Inflammatory macrophage treated with lipopolysaccharide for 4 hours (primary cell): ENCODE measurements at regions not wholly inside any gene's neighbourhood (a gene's known extent, or its start where the extent isn't known, plus 50 kb on each side); places are given as distances from the start of the nearest gene placed in this dataset.
"Not testable (repeated sequence)": the region's sequence is repeated elsewhere in the genome, so short reads cannot be mapped to it uniquely, and the experiment has no call there.

Source experiments
- DNase-seq: peaks from one replicate; pipeline ENCODE4 v3.0.0-alpha.2; 2020

DNA sequence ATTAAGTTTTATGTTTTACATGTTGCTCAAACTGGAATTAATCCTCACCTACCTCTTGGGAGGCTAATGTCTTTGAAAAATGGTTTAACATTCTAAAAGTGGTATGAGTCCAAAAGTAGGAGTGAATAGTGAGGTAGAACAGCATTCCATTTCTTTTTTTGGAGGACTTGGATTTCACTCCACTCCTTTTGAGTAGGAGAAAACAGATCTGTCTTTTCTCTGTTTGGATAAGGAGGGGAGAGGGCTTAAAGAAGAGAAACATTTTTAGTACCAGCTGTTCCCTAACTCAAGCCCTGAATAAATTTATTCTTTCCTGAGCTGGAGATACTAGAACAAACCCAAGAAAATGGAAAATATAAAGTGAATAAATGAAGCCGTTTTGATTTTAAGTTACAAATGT, 687.9 kb downstream of the MECOM start:
- no peak for DNase-seq

- no peak for DNase-seq
Measured at GRCh38 chr3:168974617-168975403, 688.7 kb downstream of the MECOM start.

- no peak for DNase-seq
Measured at GRCh38 chr3:168973897-168974296, 689.6 kb downstream of the MECOM start.

- DNase-seq = no peak
Measured at GRCh38 chr3:168973206-168973605, 690.3 kb downstream of the MECOM start.

DNA sequence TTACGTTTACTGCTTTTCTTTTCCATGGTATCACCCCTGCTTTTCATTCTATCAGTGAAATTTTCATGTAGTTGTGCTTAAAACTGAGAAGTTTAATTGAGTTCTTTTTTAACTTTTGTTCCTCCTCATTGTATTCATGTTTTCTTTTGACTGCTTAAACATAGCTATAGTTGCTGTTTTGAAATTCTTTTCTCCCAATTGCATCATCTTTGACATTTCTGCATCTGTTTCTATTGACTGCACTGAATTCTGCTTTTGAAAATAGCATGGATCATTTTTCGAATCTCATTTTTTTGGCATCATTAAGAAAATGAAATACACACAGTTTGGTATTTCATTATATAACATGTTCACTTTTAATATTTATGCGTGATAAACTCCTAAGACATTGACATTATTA, 694.9 kb downstream of the MECOM start:
- no peak for DNase-seq

- DNase-seq = no peak
Measured at GRCh38 chr3:168964736-168965135, 698.8 kb downstream of the MECOM start.

DNA sequence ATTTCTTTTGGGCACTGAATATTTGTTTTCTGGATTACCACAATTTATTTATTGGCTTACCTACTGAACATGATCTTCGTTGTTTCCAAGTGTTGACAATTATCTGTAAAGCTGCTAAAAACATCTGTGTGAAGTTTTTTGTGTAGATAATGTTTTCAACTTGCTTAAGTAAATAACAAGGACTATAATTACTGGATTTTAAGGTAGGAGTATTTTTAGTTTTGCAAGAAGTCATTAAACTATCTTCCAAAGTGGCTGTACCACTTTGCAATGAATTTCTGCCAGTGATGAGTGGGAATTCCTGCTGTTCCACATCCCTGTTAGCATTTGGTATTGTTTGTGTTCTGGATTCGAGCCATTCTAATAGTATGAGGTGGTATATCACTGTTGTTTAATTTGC, 702.2 kb downstream of the MECOM start:
- DNase-seq = no peak

DNA sequence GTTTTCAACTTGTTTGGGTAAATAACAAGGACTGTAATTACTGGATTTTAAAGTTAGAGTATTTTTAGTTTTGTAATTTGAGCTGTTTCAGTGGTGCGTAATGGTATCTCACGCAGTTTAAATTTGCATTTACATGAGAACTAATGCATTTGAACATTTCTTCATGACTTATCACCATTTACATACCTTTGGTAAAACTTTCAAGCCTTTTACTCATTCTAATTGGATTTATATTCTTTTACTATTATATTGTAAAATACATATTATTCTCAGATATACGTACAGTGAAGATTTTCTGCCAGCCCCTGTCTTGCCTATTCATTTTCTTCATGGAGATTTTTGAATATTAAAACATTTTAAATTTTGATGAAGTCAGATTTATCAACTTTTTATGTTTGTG, 703.8 kb downstream of the MECOM start:
- no peak for DNase-seq

- no peak for DNase-seq
Measured at GRCh38 chr3:168958466-168958865, 705.0 kb downstream of the MECOM start.

GRCh38 chr3:168956076-168956475, 707.4 kb downstream of the MECOM start:
- DNase-seq = no peak

- DNase-seq = no peak
Measured at GRCh38 chr3:168952551-168952950, 711.0 kb downstream of the MECOM start.

DNA sequence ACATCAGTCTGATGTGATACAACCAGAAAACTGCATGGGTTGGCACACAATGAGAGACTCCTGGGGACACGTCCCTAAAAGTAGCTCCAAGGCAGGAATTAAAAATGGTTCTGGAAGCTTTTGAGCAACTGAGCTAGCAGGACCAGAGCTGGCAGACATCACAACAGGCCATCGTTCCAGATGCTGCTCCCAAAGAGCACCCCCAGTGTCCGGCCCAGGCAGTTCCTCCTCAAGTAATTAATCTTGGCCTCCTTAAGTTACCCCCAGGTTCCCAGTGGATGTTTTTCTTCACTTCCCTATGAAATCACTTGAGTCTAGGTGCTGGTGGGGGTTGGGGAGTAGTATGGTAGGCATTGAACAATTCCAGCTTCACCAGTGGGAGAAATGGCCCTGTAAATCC, 711.6 kb downstream of the MECOM start:
- no peak for DNase-seq

DNA sequence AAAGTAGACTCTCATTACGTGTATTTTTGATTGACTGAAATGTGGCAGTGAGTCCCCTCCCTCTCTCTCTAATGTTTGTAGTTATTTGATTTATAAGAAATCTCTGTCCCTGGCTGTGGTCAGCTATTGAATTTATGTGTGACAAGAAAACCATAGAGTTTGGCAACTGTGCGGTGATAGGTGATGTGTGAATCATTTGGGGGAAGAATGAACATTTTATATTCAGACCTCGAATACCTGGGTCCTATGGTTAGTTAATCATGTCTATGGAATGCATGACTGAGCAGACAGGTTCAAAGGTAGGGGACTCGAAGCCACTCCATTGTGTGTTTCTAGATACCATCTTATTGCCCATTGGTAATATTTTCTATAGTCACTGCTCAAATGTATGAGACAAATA, 712.1 kb downstream of the MECOM start:
- DNase-seq = no peak

DNA sequence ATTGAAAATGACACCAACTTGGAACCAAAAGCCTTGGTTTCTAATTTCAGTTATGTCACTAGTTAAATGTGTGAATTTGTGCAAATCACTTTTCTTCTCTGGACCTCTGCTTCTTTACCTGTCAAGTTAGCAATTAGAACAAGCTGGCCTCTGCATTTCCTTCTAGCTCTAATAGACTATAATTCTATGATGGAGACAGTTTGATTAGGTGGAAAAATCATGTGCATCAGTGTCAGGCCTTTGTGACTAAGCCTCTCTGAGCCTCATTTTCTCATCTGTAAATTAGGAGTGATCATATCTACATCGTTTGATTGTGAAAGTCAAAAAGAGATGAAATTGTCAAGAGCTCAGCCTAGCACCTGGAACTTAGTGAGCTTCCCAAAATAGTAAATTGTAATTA, 712.9 kb downstream of the MECOM start:
- DNase-seq = no peak

DNA sequence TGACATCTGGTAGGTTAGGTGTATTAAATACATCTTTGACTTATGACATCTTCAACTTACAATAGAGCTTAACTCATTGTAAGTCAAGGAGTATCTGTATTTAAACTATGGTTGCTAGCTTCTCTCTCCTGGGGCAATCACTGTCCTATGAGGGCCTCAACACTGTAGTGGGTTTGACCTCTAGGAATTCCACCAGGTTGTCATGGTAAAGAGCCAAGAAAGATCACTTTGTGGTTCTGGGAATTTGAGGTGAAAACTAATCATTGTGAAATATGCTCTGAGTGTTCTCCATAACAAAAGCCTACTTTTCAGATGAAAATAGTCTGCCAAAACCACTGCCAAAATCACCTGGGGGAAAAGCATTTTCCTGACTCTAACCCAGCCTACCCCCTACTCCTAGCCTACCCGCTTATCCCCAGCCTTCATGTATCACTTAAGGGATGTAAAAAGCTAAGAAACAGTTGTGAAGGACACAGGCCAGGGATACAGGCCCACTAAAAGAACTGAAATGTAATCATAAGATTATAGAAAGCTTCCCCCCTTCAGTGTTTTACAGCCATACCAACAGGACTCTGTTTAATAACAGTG, 723.8 kb downstream of the MECOM start:
- DNase-seq = no peak

- no peak for DNase-seq
Measured at GRCh38 chr3:168933614-168934013, 729.9 kb downstream of the MECOM start.

DNA sequence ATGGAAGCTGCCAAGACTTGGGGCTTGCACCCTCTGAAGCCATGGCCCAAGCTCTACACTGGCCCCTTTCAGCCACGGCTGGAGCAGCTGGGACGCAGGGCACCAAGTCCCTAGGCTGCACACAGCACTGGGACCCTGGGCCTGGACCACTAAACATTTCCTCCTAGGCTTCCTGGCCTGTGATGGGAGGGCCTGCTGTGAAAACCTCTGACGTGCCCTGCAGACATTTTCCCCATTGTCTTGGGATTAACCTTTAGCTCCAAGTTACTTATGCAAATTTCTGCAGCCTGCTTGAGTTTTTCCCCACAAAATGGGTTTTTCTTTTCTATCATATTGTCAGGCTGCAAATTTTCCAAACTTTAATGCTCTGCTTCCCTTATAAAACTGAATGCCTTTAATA, 733.5 kb downstream of the MECOM start:
- not testable (repeated sequence) for DNase-seq

DNA sequence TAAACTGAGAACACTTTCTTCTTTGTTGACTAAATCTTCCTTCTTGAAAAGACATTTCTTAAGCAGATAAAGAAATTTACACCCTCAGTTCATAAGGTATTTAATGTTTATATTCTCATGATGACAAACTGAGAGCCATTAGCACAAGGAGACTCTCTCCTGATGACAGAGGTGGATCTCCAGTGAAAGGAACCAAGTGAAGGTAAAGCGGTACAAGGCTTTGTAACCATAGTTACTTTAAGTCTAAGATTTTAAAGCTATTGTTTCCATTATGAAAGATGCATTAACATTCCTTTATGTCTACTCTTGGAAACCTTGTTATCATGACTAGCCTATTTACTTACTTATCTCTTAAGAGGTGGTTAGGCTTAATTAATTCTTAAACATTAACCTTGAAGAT, 737.1 kb downstream of the MECOM start:
- no peak for DNase-seq

DNA sequence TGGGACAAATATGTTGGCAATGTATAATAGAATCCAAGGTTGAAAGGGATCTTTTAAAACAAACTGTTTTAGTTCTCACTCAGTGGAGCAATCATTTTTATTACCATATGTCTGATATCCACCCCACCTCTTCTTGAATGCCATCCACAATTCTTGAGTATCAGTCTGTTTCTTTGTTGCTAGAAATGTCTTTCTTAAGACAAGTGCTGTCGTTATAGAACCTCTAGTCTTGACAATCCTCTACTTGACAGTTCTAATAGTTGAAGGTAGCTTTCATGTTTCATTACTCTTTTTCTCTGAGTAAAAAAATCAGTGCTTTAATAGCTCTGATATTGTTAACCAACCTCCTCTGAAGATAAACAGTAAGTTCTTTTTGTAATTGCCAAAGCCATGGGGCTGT, 737.9 kb downstream of the MECOM start:
- DNase-seq = no peak

GRCh38 chr3:168914662-168915061, 748.9 kb downstream of the MECOM start:
- DNase-seq = no peak

GRCh38 chr3:168909260-168909659, 754.3 kb downstream of the MECOM start:
- DNase-seq = no peak

DNA sequence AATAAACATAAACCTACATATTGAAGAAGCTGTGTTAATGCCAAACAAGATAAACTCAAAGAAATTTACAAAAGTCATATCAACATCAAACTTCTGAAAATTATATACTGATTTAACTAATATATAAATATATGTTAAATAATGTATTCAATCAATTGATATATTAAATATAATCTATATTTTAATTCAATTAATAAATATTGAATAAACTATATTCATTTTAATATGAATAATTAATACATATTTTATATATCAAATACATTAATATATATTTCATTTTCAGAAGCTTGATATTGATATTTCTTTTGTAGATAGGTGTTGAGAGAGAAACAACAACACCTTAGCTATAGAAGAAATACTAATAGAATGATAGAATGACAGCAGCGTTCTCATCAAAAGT, 768.1 kb downstream of the MECOM start:
- no peak for DNase-seq

DNA sequence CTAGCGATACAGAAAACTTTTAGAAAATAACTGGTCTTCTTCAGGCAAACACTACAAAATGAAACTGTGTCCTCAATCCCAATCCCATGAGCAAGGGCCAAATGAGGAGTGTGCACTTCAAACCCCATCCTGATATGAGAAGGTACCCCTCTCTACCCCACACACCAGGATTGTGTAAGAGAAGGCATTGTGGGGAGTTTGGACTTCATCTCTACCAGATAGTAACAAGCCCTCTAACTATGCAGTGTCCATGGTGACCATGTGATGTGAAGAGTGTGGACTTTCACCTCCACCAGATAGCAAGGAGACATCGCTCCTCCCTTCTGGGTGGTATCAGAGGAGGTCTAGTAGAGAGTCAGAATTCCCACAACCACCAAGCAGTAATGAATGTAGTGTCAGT, 769.3 kb downstream of the MECOM start:
- no peak for DNase-seq

- DNase-seq = no peak
Measured at GRCh38 chr3:168889666-168890065, 773.8 kb downstream of the MECOM start.

GRCh38 chr3:168888781-168889180, 774.7 kb downstream of the MECOM start:
- no peak for DNase-seq
